Cardiac fibroblast (primary cell): ENCODE measurements at regions not wholly inside any gene's neighbourhood (a gene's known extent, or its start where the extent isn't known, plus 50 kb on each side); places are given as distances from the start of the nearest gene placed in this dataset.

Source experiments
- DNase-seq, 2 donors: peaks; one replicate each; pipeline versions ENCODE4 v3.0.0 to v3.0.0-alpha.2; 2010; ENCODE audit warnings: low read depth in 2 of 2
- H3K4me3 ChIP-seq, 2 donors: replicated peaks in 1 of 2; 1 replicate in 1 of 2; 2 replicates in 1 of 2; pipeline ENCODE4 v1.5.1; 2011; ENCODE audit warnings: low read depth in 2 of 2, low read length in 2 of 2, mild to moderate bottlenecking in 2 of 2, moderate library complexity in 1 of 2
- CTCF ChIP-seq: IDR thresholded peaks from one replicate; pipeline ENCODE4 v1.5.1; 2011; ENCODE audit warnings: low read depth, mild to moderate bottlenecking, low read length, inconsistent platforms

- no peak overlapping the region for H3K4me3 ChIP-seq
- DNase-seq, result no peak
- TF ChIP-seq CTCF, result no peak
These were observed 115.9 kb upstream of the FRMD1 start for GRCh38 chr6:168194732-168195567.

DNA sequence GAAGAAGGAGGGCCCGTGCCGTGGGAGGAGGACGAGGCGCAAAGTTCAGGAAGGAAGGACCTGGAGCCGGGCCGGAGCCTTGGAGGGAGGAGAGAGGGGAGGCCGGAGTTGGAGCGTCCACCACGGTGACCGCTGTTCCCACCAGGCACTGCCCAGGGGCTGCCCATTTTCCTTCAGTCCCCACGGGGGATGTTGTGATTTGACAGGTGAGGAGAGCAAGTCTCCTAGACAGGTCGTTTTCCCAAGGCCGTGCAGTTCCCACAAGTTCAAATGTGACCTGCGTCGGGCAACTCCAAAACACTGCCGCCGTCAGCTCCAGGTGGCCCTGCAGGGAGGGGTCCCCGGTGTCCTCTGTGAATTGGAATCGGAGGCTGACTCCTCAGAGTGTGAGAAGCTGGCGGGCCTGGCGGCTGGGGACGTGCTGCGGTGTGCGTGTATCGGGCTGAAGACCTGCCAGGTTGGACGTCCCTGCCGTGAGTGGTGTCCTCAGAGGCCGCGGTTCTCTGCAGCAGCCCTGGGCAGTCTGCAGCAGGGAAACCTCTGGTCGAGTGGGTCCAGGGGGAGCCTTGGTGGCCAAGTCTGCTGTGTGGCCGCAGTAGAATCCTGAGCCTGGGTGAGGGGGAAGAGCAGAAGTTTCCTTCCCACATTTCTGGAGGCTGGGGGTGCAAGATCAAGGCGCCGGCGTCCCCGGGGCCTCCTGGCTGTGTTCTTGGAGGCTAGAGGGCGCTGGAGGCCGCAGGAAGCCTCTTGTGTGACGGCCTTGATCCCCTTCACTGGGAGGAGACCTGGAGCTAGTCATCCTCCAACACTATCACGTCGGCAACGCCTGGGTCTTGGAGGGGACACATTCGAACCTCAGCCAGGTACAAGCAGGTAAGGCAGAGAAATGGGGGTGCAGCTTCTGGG, 115.1 kb upstream of the FRMD1 start:
- DNase-seq, result peak in 1 of 2 donors; percentile 15
- no peak for TF ChIP-seq CTCF
- H3K4me3 ChIP-seq, result no peak overlapping the region

DNA sequence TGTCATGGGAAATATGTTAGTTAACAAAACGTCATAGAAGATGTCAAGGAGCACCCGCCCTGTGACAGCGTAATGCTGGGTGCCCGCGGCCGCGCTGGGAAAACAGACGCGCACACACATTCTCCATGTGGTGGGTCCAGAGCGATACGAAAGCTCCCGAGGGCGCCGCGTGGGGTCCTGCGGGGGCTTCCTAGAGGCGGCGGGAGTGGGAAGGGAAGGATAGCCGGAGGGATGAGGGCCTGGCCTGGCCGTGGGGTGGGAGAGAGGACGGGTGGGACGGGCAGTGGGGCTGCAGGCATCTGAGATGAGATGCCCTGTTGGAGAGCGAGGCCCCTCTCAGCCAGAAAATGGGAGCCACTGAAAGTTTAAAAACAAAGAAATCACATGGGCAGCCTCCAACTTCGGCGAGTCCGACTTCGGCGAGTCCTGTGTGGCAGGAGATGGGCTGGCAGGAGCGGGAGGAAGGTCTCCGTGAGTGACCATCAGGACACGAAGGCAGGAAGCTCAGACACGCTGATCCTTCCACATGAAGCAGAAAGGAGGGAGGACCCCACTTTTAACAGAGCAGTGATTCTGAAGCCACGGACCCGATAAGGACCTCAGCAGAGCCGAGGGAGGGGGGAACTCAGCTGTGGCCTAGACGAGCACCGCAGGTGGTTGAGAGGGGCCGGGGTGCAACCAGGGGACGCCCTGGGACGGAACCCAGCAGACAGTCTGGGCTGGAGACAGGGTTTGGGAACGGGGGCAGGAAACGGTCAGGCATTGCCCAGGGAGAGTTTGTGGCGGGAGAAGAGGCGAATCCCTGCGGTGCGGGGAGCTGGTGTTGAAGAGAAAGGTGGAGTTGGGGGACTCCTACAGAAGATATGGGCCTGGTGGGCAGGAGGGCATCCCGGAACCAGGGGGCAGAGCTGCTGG, 114.1 kb upstream of the FRMD1 start:
- TF ChIP-seq CTCF, result no peak
- DNase-seq, result no peak
- no peak overlapping the region for H3K4me3 ChIP-seq

DNA sequence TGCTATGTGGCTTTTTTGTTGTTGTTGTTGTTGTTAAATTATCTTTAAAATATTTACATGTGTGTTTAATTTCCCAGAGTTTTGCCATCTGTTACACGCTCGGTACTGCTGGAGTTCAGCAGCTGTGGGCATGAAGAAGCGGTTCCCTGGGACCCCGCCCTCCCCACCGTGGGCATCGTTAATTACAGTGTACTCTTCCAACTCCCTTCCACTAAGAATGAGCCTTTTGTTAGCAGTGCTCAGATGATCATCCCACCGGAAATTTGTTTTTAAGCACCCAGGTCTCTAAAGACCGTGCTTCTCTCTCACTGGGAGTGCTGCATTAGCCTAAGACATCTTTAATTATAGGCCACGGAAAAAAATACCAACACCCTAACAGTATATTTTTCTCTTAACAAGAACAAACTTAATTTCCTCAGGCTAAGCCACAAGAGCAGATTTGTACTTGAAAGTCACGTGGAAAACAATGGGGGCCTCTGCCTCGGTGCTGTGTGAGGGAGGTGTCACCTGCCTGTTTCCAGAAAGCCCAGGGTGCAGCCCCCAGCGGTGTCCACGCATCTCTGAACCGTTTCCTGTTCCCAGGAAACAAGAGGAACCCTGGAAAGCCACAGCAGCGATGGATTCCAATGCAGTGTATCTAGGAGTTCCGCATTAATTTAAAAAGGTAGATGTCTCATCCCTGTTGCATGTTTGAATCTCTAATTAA, 113.3 kb upstream of the FRMD1 start:
- TF ChIP-seq CTCF, result no peak
- no peak overlapping the region for H3K4me3 ChIP-seq
- DNase-seq, result no peak

GRCh38 chr6:168190646-168191443, 111.8 kb upstream of the FRMD1 start:
- no peak overlapping the region for H3K4me3 ChIP-seq
- DNase-seq, result no peak
- TF ChIP-seq CTCF, result no peak
